ENCODE measurements at regions not wholly inside any gene's neighbourhood (a gene's known extent, or its start where the extent isn't known, plus 50 kb on each side); places are given as distances from the start of the nearest gene placed in this dataset.

DNA sequence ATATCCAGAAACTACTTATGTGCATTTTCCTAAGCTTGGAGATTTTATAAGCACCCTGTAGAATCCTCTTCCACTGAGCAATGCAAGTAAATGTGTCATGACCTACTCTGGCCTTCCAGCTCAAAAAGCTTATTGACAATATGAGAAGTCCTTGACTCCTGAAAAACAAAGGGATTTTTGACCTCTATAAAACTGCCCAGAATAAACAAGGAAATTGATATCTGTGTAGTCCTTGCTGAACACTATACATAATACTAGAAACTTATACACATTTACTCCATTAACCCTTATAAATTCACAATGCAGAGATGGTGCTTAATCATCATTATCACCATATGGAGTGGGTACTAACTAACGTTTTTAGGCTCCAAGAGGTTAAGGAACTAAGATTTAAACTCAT lies 197.4 kb upstream of the KRR1 start:
- H3K27ac ChIP-seq (replicated peaks) = no peak overlapping the region
- DNase-seq (ENCODE audit: low read depth in 1 of 2, low spot score in 1 of 2) = no peak
- no peak overlapping the region for H3K4me3 ChIP-seq (replicated peaks; ENCODE audit: insufficient read depth, low read length)
- no peaks in the 10 kb centered on the region for H3K27me3 ChIP-seq (ENCODE audit: insufficient read depth, poor library complexity, severe bottlenecking)
- TF ChIP-seq GABPA (IDR thresholded peaks at IDR 0.05; ENCODE audit: low read depth) = no peak
- TF ChIP-seq, protein P1, sequence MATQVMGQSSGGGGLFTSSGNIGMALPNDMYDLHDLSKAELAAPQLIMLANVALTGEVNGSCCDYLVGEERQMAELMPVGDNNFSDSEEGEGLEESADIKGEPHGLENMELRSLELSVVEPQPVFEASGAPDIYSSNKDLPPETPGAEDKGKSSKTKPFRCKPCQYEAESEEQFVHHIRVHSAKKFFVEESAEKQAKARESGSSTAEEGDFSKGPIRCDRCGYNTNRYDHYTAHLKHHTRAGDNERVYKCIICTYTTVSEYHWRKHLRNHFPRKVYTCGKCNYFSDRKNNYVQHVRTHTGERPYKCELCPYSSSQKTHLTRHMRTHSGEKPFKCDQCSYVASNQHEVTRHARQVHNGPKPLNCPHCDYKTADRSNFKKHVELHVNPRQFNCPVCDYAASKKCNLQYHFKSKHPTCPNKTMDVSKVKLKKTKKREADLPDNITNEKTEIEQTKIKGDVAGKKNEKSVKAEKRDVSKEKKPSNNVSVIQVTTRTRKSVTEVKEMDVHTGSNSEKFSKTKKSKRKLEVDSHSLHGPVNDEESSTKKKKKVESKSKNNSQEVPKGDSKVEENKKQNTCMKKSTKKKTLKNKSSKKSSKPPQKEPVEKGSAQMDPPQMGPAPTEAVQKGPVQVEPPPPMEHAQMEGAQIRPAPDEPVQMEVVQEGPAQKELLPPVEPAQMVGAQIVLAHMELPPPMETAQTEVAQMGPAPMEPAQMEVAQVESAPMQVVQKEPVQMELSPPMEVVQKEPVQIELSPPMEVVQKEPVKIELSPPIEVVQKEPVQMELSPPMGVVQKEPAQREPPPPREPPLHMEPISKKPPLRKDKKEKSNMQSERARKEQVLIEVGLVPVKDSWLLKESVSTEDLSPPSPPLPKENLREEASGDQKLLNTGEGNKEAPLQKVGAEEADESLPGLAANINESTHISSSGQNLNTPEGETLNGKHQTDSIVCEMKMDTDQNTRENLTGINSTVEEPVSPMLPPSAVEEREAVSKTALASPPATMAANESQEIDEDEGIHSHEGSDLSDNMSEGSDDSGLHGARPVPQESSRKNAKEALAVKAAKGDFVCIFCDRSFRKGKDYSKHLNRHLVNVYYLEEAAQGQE (IDR thresholded peaks at IDR 0.05; ENCODE audit: insufficient replicate concordance, low read depth) = no peak
- TF ChIP-seq SPI1 (IDR thresholded peaks at IDR 0.05; ENCODE audit: borderline replicate concordance, low read depth) = no peak
- TF ChIP-seq, protein P2, sequence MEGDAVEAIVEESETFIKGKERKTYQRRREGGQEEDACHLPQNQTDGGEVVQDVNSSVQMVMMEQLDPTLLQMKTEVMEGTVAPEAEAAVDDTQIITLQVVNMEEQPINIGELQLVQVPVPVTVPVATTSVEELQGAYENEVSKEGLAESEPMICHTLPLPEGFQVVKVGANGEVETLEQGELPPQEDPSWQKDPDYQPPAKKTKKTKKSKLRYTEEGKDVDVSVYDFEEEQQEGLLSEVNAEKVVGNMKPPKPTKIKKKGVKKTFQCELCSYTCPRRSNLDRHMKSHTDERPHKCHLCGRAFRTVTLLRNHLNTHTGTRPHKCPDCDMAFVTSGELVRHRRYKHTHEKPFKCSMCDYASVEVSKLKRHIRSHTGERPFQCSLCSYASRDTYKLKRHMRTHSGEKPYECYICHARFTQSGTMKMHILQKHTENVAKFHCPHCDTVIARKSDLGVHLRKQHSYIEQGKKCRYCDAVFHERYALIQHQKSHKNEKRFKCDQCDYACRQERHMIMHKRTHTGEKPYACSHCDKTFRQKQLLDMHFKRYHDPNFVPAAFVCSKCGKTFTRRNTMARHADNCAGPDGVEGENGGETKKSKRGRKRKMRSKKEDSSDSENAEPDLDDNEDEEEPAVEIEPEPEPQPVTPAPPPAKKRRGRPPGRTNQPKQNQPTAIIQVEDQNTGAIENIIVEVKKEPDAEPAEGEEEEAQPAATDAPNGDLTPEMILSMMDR (IDR thresholded peaks at IDR 0.05; ENCODE audit: insufficient read depth, low read length) = no peak
- TF ChIP-seq POLR2AphosphoS5 (IDR thresholded peaks at IDR 0.05; ENCODE audit: low read depth) = no peak

- TF ChIP-seq, protein P2 (IDR thresholded peaks at IDR 0.05; ENCODE audit: insufficient read depth, low read length) = no peak
- TF ChIP-seq SPI1 (IDR thresholded peaks at IDR 0.05; ENCODE audit: borderline replicate concordance, low read depth) = no peak
- TF ChIP-seq, protein P1 (IDR thresholded peaks at IDR 0.05; ENCODE audit: insufficient replicate concordance, low read depth) = no peak
- TF ChIP-seq POLR2AphosphoS5 (IDR thresholded peaks at IDR 0.05; ENCODE audit: low read depth) = no peak
- TF ChIP-seq GABPA (IDR thresholded peaks at IDR 0.05; ENCODE audit: low read depth) = no peak
- Histone ChIP-seq H3K4me3 (replicated peaks; ENCODE audit: insufficient read depth, low read length) (no peak overlapping the region), H3K27ac (replicated peaks) (no peak overlapping the region), H3K27me3 (ENCODE audit: insufficient read depth, poor library complexity, severe bottlenecking) (no peaks in the 10 kb centered on the region)
- DNase-seq (ENCODE audit: low read depth in 1 of 2, low spot score in 1 of 2) = no peak
These were observed 196.6 kb upstream of the KRR1 start for GRCh38 chr12:75707983-75708382.

- TF ChIP-seq, protein P1 (IDR thresholded peaks at IDR 0.05; ENCODE audit: insufficient replicate concordance, low read depth) = no peak
- TF ChIP-seq GABPA (IDR thresholded peaks at IDR 0.05; ENCODE audit: low read depth) (no peak), POLR2AphosphoS5 (IDR thresholded peaks at IDR 0.05; ENCODE audit: low read depth) (no peak)
- DNase-seq (ENCODE audit: low read depth in 1 of 2, low spot score in 1 of 2) = no peak
- Histone ChIP-seq H3K27ac (replicated peaks) (no peak overlapping the region), H3K4me3 (replicated peaks; ENCODE audit: insufficient read depth, low read length) (no peak overlapping the region), H3K27me3 (ENCODE audit: insufficient read depth, poor library complexity, severe bottlenecking) (no peaks in the 10 kb centered on the region)
These were observed 195.6 kb upstream of the KRR1 start for GRCh38 chr12:75706786-75707605.
